ENCODE measurements at regions not wholly inside any gene's neighbourhood (a gene's known extent, or its start where the extent isn't known, plus 50 kb on each side); places are given as distances from the start of the nearest gene placed in this dataset.

- TF ChIP-seq POLR2AphosphoS5 (IDR thresholded peaks at IDR 0.05; ENCODE audit: low read depth, low read length) = no peak
- no peak for TF ChIP-seq TAF1 (IDR thresholded peaks at IDR 0.05; ENCODE audit: borderline replicate concordance, low read depth, low read length)
Measured at GRCh38 chr6:137705160-137706082, 161.6 kb upstream of the TNFAIP3 start.
